ENCODE measurements at regions not wholly inside any gene's neighbourhood (a gene's known extent, or its start where the extent isn't known, plus 50 kb on each side); places are given as distances from the start of the nearest gene placed in this dataset.
A peak's percentile ranks its signal among the peaks of the same experiment; 100 is the strongest.

DNA sequence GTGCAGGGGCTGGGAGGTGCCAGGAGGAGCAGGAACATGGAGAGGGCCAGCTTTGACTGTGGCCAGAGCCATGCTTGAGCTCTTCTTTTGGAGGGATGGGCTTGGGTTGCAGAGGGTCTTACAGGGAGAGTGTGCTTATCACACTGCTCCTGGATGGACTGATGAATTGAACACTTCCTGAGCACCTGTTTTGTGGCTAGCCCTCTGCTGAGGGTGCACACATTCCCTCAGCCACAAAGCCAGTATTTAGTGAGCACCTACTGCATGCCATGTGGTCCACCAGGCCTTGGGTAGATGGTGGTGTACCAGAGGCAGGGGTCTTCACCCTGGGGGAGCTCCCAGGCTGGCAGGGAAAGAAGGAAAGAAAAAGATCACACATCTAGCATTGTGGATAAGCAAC is 118.9 kb downstream of the SLC25A47 start:
- H3K4me3 ChIP-seq (ENCODE audit: low read length): no peak overlapping the region

GRCh38 chr14:100442498-100443490 is 119.7 kb downstream of the SLC25A47 start:
- DNase-seq (ENCODE audit: low read depth): no peak
- H3K4me3 ChIP-seq (ENCODE audit: low read length): no peak overlapping the region
- no peak for TF ChIP-seq CTCF (IDR thresholded peaks at IDR 0.05; ENCODE audit: insufficient read depth, low read depth, low read length, missing control alignments)

More for the DNA sequence above, 118.9 kb downstream of the SLC25A47 start:
- no peak for DNase-seq (ENCODE audit: low read depth)
- no peak for TF ChIP-seq CTCF (IDR thresholded peaks at IDR 0.05; ENCODE audit: insufficient read depth, low read depth, low read length, missing control alignments)

- DNase-seq (ENCODE audit: low read depth): peak; percentile 58
- no peak overlapping the region for H3K4me3 ChIP-seq (ENCODE audit: low read length)
- no peak for TF ChIP-seq CTCF (IDR thresholded peaks at IDR 0.05; ENCODE audit: insufficient read depth, low read depth, low read length, missing control alignments)
Measured at GRCh38 chr14:100443603-100444002, 120.5 kb downstream of the SLC25A47 start.

DNA sequence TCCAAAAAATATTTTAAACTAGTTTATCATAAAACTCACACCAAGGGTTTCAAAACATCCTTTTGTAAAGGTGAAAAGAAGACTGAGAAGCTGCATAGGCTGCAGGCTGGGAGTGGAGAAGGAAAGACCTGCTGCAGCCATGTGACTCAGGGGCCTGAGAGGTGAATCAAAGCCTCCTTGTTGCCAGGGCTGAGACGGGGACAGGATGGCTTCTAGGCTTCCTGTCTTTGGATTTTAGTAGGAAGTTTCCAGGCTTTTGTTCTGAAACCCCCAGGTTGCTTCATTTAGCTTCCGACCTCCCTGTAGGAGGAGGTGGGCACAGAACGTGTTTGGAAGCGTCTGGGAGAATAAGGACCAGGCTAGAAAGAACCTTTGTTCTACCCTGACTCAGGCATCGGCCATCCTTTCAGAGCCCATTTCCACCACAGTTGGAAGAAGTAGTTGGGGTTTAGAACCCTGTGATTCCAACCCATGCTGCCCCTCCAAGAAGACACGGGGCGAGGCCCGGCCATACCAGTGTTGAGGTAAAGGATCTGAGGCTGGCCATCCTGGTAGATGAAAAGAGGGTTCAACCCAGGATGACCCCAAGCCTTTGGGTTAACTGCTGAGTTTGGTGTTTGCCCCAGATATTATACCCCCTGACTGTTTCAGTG is 122.4 kb downstream of the SLC25A47 start:
- DNase-seq (ENCODE audit: low read depth): peak; percentile 27
- H3K4me3 ChIP-seq (ENCODE audit: low read length): no peak overlapping the region
- TF ChIP-seq CTCF (IDR thresholded peaks at IDR 0.05; ENCODE audit: insufficient read depth, low read depth, low read length, missing control alignments): no peak

DNA sequence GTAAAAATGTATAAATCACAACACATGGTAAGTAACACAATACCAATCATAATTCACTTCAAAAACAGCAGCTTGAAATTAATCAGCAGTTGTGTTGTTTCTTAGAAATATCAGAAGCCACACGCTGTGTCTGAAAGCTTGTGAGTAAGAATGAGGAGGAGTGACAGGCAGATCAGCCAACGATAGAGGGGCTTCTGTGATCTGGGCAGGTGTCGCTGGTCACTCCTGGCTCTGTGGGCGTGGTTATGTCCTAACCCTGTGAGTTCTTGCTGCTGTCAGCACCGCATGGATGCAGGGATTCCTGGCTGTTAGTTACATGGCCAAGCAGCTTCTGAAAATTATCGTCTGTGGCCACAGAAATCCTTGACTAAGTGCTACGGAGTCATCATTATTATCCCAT is 123.4 kb downstream of the SLC25A47 start:
- no peak for TF ChIP-seq CTCF (IDR thresholded peaks at IDR 0.05; ENCODE audit: insufficient read depth, low read depth, low read length, missing control alignments)
- no peak overlapping the region for H3K4me3 ChIP-seq (ENCODE audit: low read length)
- DNase-seq (ENCODE audit: low read depth): no peak

DNA sequence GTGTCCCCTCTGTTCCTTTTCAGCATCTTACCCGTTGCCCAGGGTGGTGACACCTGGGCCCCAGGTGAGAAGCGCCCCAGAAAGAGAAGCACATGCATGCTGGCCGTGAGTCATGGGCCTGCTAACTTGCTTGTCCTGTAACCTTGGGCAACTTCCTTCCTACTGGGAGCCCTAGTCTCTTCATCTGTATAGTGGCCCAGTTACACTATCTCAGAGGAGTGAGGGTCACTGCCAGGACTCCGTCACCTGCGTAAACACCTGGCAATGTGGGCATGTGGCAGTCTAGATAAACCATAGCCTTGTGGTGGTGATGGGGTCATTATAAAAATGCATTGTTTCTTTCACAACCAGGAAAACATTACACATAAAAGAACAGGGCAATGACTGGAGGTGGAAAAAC is 125.2 kb downstream of the SLC25A47 start:
- peak; percentile 38 for DNase-seq (ENCODE audit: low read depth)
- TF ChIP-seq CTCF (IDR thresholded peaks at IDR 0.05; ENCODE audit: insufficient read depth, low read depth, low read length, missing control alignments): no peak
- H3K4me3 ChIP-seq (ENCODE audit: low read length): no peak overlapping the region

Data from epithelial cell of esophagus (primary cell).